PC-3 (cell line): ENCODE measurements at regions not wholly inside any gene's neighbourhood (a gene's known extent, or its start where the extent isn't known, plus 50 kb on each side); places are given as distances from the start of the nearest gene placed in this dataset.

Source experiments
- EZH2 ChIP-seq: fragments of 300-600 bp; sonication (generic); IDR thresholded peaks from one replicate; pipeline ENCODE4 v1.6.1; 2017; ENCODE audit warnings: antibody characterized with exemption, mild to moderate bottlenecking, low read length; ENCODE audit not compliant: unreplicated experiment
- EZH2phosphoT487 ChIP-seq: fragments of 300-600 bp; sonication (generic); IDR thresholded peaks from 2 replicates; pipeline ENCODE4 v1.6.1; 2018; ENCODE audit warnings: mild to moderate bottlenecking, antibody characterized with exemption, low read length, borderline replicate concordance
- TF ChIP-seq, protein P1 (sequence below): fragments of 300-600 bp; sonication (generic); conservative IDR thresholded peaks from 2 replicates; pipeline ENCODE4 v1.5.1; 2017; ENCODE audit warnings: antibody characterized with exemption, low read depth, mild to moderate bottlenecking, low read length

GRCh38 chr2:211241891-211242290, 685.5 kb downstream of the CPS1 start:
- TF ChIP-seq, protein P1, sequence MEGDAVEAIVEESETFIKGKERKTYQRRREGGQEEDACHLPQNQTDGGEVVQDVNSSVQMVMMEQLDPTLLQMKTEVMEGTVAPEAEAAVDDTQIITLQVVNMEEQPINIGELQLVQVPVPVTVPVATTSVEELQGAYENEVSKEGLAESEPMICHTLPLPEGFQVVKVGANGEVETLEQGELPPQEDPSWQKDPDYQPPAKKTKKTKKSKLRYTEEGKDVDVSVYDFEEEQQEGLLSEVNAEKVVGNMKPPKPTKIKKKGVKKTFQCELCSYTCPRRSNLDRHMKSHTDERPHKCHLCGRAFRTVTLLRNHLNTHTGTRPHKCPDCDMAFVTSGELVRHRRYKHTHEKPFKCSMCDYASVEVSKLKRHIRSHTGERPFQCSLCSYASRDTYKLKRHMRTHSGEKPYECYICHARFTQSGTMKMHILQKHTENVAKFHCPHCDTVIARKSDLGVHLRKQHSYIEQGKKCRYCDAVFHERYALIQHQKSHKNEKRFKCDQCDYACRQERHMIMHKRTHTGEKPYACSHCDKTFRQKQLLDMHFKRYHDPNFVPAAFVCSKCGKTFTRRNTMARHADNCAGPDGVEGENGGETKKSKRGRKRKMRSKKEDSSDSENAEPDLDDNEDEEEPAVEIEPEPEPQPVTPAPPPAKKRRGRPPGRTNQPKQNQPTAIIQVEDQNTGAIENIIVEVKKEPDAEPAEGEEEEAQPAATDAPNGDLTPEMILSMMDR, result no peak
- TF ChIP-seq EZH2phosphoT487 (no peak), EZH2 (no peak)
